Activated T-cell treated with anti-CD3 and anti-CD28 coated beads, Interleukin-2, amount 50 U/mL, for 1 hour (primary cell): ENCODE measurements at regions not wholly inside any gene's neighbourhood (a gene's known extent, or its start where the extent isn't known, plus 50 kb on each side); places are given as distances from the start of the nearest gene placed in this dataset.

Experiments
- DNase-seq: peaks from one replicate; pipeline ENCODE4 v3.0.0-alpha.2; 2020

DNA sequence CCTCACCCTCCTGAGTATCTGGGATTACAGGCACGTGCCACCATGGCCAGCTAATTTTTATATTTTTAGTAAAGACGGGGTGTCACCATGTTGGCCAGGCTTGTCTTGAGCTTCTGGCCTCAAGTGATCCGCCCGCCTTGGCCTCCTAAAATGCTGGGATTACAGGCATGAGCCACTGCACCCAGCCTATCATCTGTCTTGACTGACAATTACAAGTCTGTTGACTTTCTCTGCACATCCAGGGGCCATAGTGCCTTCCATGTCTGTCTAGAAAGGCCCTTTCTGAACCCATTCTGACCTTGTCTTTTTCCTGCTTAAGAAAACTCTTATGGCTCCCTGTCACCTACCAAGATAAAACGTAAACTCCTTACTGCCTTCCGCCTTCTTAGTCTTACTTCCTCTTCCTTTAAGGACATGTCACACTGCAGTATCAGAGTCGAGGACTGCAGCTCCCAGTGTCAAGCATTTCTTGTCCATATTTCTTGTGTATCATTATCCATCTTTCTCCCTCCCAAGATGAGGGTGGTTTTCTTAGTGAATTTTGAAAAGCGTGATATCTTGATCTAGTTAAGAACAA lies 49.9 kb upstream of the SHB start:
- no peak for DNase-seq
